HCT116 (cell line): ENCODE measurements at regions not wholly inside any gene's neighbourhood (a gene's known extent, or its start where the extent isn't known, plus 50 kb on each side); places are given as distances from the start of the nearest gene placed in this dataset.

ENCODE experiments used
- ATAC-seq: fragments of 200-7000 bp; cut with Tn5 transposase; 2 replicates; pipeline ENCODE4 v1.9.1; 2020; ENCODE audit warnings: mild to moderate bottlenecking, moderate library complexity
- BruUV-seq: library from RNA; stranded (reverse); fragments of 400-500 nt; replicated peaks from 2 replicates; lab custom pipeline; 2021; lab: Mats Ljungman, UMichigan
- CTCF ChIA-PET: fragments of 300-600 bp; sonication (Branson Sonifier 250); formaldehyde crosslinking; loops from one replicate; lab custom pipeline; 2021; ENCODE audit warnings: antibody characterized with exemption; lab: Charles Lee
- POLR2A ChIA-PET: fragments of 300-600, 350-600 bp; sonication (Branson Sonifier 250); formaldehyde crosslinking; loops from one replicate; lab custom pipeline; 2021; ENCODE audit warnings: antibody characterized with exemption; lab: Charles Lee
- RAD21 ChIA-PET, 2 experiments: fragments of 300-600 bp; sonication (Branson Sonifier 250); formaldehyde crosslinking; loops; one replicate each; lab custom pipeline; 2023; ENCODE audit warnings: low total read pairs in 2 of 2; ENCODE audit not compliant: uncharacterized antibody in 2 of 2, unreplicated experiment in 2 of 2, low non-redundant PET in 1 of 2; lab: Charles Lee
- DNase-seq: peaks from one replicate; pipeline ENCODE4 v3.0.0-alpha.2; 2010; ENCODE audit warnings: low read depth, low spot score
- H2AFZ ChIP-seq: fragments of 200-600 bp; shearing (Covaris generic), sonication (generic); 2 replicates; pipeline ENCODE4 v1.6.1; 2017; ENCODE audit warnings: low read depth, mixed run types, mixed read lengths, antibody characterized with exemption, low read length; ENCODE audit not compliant: poor library complexity, severe bottlenecking
- H3K27ac ChIP-seq: 2 replicates; pipeline ENCODE4 v1.5.1; 2012; ENCODE audit warnings: low read depth, low read length
- H3K27me3 ChIP-seq: fragments of 200-600 bp; sonication (generic); 2 replicates; pipeline ENCODE4 v1.6.1; 2016; ENCODE audit warnings: mixed run types, low read length, mixed read lengths; ENCODE audit not compliant: insufficient read depth
- H3K36me3 ChIP-seq, 2 experiments: fragments of 200-500 bp in 1 of 2; fragments of 200-600 bp in 1 of 2; sonication (Bioruptor generic) in 1 of 2; sonication (generic) in 1 of 2; 2 replicates each; pipeline versions ENCODE4 v1.5.1 to v1.6.1; 2014 to 2016; ENCODE audit warnings: low read length in 2 of 2, inconsistent platforms in 1 of 2, mixed read lengths in 1 of 2, mixed run types in 1 of 2; ENCODE audit not compliant: insufficient read depth in 2 of 2, control insufficient read depth in 1 of 2
- H3K4me1 ChIP-seq, 2 experiments: fragments of 200-600 bp in 1 of 2; sonication (generic) in 1 of 2; 2 replicates each; pipeline versions ENCODE4 v1.5.1 to v1.6.1; 2012 to 2017; ENCODE audit warnings: low read length in 2 of 2, inconsistent platforms in 1 of 2, mild to moderate bottlenecking in 1 of 2, mixed read lengths in 1 of 2, mixed run types in 1 of 2, moderate library complexity in 1 of 2; ENCODE audit not compliant: insufficient read depth in 2 of 2, control insufficient read depth in 1 of 2
- H3K4me2 ChIP-seq: fragments of 200-600 bp; sonication (generic); 2 replicates; pipeline ENCODE4 v1.6.1; 2017; ENCODE audit warnings: mixed run types, low read length, mixed read lengths
- H3K4me3 ChIP-seq, 2 experiments: fragments of 200-600 bp in 1 of 2; sonication (generic) in 1 of 2; replicated peaks in 1 of 2; 2 replicates each; pipeline ENCODE4 v1.5.1; 2011 to 2016; ENCODE audit warnings: low read length in 2 of 2, control low read depth in 1 of 2, low read depth in 1 of 2, mild to moderate bottlenecking in 1 of 2, mixed read lengths in 1 of 2, mixed run types in 1 of 2
- H3K79me2 ChIP-seq: fragments of 200-600 bp; sonication (generic); 2 replicates; pipeline ENCODE4 v1.6.1; 2017; ENCODE audit warnings: mild to moderate bottlenecking, mixed run types, low read length, moderate library complexity, mixed read lengths; ENCODE audit not compliant: insufficient read depth
- H3K9ac ChIP-seq: fragments of 200-600 bp; sonication (generic); 2 replicates; pipeline ENCODE4 v1.6.1; 2016; ENCODE audit warnings: low read length, mixed read lengths
- H3K9me2 ChIP-seq: fragments of 200-600 bp; sonication (generic), shearing (Covaris generic); 2 replicates; pipeline ENCODE4 v1.6.1; 2017; ENCODE audit warnings: mixed run types, mild to moderate bottlenecking, moderate library complexity; ENCODE audit not compliant: insufficient read depth
- H3K9me3 ChIP-seq, 2 experiments: fragments of 200-500 bp in 1 of 2; fragments of 200-600 bp in 1 of 2; sonication (Bioruptor generic) in 1 of 2; sonication (generic) in 1 of 2; 2 replicates each; pipeline ENCODE4 v1.6.1; 2014 to 2017; ENCODE audit warnings: low read length in 2 of 2, mixed read lengths in 2 of 2, inconsistent platforms in 1 of 2, low read depth in 1 of 2, mild to moderate bottlenecking in 1 of 2, mixed run types in 1 of 2, moderate library complexity in 1 of 2; ENCODE audit not compliant: control insufficient read depth in 1 of 2, insufficient read depth in 1 of 2
- H4K20me1 ChIP-seq: fragments of 200-600 bp; sonication (generic), shearing (Covaris generic); 2 replicates; pipeline ENCODE4 v1.6.1; 2017; ENCODE audit warnings: mixed run types, mild to moderate bottlenecking, moderate library complexity; ENCODE audit not compliant: insufficient read depth
- CBX3 ChIP-seq: IDR thresholded peaks from 2 replicates; pipeline ENCODE4 v1.6.1; 2012; ENCODE audit warnings: low read depth
- CEBPB ChIP-seq: IDR thresholded peaks from 2 replicates; pipeline ENCODE4 v1.6.1; 2012; ENCODE audit warnings: low read depth
- EGR1 ChIP-seq: IDR thresholded peaks from 2 replicates; pipeline ENCODE4 v1.6.1; 2012; ENCODE audit warnings: low read depth
- ELF1 ChIP-seq: IDR thresholded peaks from 2 replicates; pipeline ENCODE4 v1.6.1; 2012; ENCODE audit warnings: low read depth, borderline replicate concordance
- EZH2phosphoT487 ChIP-seq: fragments of 200-600 bp; IDR thresholded peaks from 2 replicates; pipeline ENCODE4 v1.6.1; 2018; ENCODE audit warnings: antibody characterized with exemption, borderline replicate concordance
- FOSL1 ChIP-seq: IDR thresholded peaks from 2 replicates; pipeline ENCODE4 v1.6.1; 2012; ENCODE audit warnings: low read depth
- MAX ChIP-seq: IDR thresholded peaks from 2 replicates; pipeline ENCODE4 v1.6.1; 2012
- POLR2A ChIP-seq: IDR thresholded peaks from 2 replicates; pipeline ENCODE4 v1.7.0; 2011; ENCODE audit warnings: borderline replicate concordance; ENCODE audit not compliant: insufficient read depth, insufficient read length; ENCODE audit errors: extremely low read depth
- POLR2AphosphoS5 ChIP-seq: IDR thresholded peaks from 2 replicates; pipeline ENCODE4 v1.6.1; 2011; ENCODE audit warnings: mild to moderate bottlenecking, low read depth, low read length, moderate library complexity
- REST ChIP-seq: IDR thresholded peaks from 2 replicates; pipeline ENCODE4 v1.6.1; 2012; ENCODE audit warnings: low read depth
- SIN3A ChIP-seq: IDR thresholded peaks from 2 replicates; pipeline ENCODE4 v1.6.1; 2012; ENCODE audit warnings: low read depth
- TCF7L2 ChIP-seq: IDR thresholded peaks from 2 replicates; pipeline ENCODE4 v1.7.0; 2011; ENCODE audit warnings: borderline replicate concordance, inconsistent platforms; ENCODE audit not compliant: insufficient read depth, insufficient read length; ENCODE audit errors: extremely low read depth
- YY1 ChIP-seq: IDR thresholded peaks from 2 replicates; pipeline ENCODE4 v1.6.1; 2011; ENCODE audit warnings: low read length, low read depth, moderate library complexity, mild to moderate bottlenecking; ENCODE audit not compliant: insufficient replicate concordance; ENCODE audit errors: extremely low read depth
- ZFX ChIP-seq: fragments of 450-650 bp; IDR thresholded peaks from 2 replicates; pipeline ENCODE4 v1.6.1; 2017
- intact Hi-C: fragments of 100-400 bp; cut with micrococcal nuclease; formaldehyde crosslinking; loops from 2 replicates; pipeline ENCODE4 v1.10.0; 2022

GRCh38 chr12:128078301-128078971 is 188.5 kb upstream of the TMEM132C start:
- H3K27ac ChIP-seq: no peak overlapping the region
- DNase-seq (no peak), ATAC-seq (no peak)
- no peaks in the 10 kb centered on the region for H3K27me3 ChIP-seq
- no peaks in the 10 kb centered on the region for H3K79me2 ChIP-seq
- H3K9me2 ChIP-seq: no peaks in the 10 kb centered on the region
- ChIA-PET RAD21 (no interaction called here), CTCF (no interaction called here), POLR2A (no interaction called here)
- no peak overlapping the region for H2AFZ ChIP-seq
- H3K9ac ChIP-seq: no peak overlapping the region
- H3K9me3 ChIP-seq: peaks cover 6 to 29% of the 10 kb centered on the region in 2 experiments; a peak in 2 of 4 replicates
- intact Hi-C loops: no loop called here
- no peaks in the 10 kb centered on the region for H4K20me1 ChIP-seq
- H3K4me2 ChIP-seq: no peak overlapping the region
- TF ChIP-seq CEBPB (no peak), YY1 (no peak), EGR1 (no peak), TCF7L2 (no peak), EZH2phosphoT487 (no peak), MAX (no peak), POLR2AphosphoS5 (no peak), ELF1 (no peak), SIN3A (no peak), POLR2A (no peak), CBX3 (no peak), REST (no peak), ZFX (no peak), FOSL1 (no peak)
- H3K36me3 ChIP-seq: no peaks in the 10 kb centered on the region
- H3K4me3 ChIP-seq: no peak overlapping the region
- no peaks in the 10 kb centered on the region for H3K4me1 ChIP-seq
- no TSS peak for BruUV-seq
